Right cardiac atrium (tissue), 5 donors: ENCODE measurements at regions not wholly inside any gene's neighbourhood (a gene's known extent, or its start where the extent isn't known, plus 50 kb on each side); places are given as distances from the start of the nearest gene placed in this dataset.

Experiments used
- ATAC-seq, 2 donors: fragments of 200-7000 bp; cut with Tn5 transposase; one replicate each; pipeline versions ENCODE4 v1.8.0 to v1.9.1; 2020; ENCODE audit warnings: moderate library complexity in 2 of 2, mild to moderate bottlenecking in 1 of 2
- DNase-seq, 3 donors: peaks; one replicate each; pipeline ENCODE4 v3.0.0-alpha.2; 2020
- H3K27ac ChIP-seq: one replicate; pipeline ENCODE4 v1.5.1; 2013; ENCODE audit warnings: mild to moderate bottlenecking, low read length, control low read depth, moderate library complexity
- H3K27me3 ChIP-seq: one replicate; pipeline ENCODE4 v1.6.1; 2013; ENCODE audit not compliant: control insufficient read depth, insufficient read depth
- H3K4me1 ChIP-seq: one replicate; pipeline ENCODE4 v1.6.1; 2013; ENCODE audit warnings: low read length; ENCODE audit not compliant: control insufficient read depth, insufficient read depth
- H3K4me3 ChIP-seq: one replicate; pipeline ENCODE4 v1.5.1; 2013; ENCODE audit warnings: low read length, control low read depth
- H3K9me3 ChIP-seq: one replicate; pipeline ENCODE4 v1.6.1; 2013; ENCODE audit warnings: low read length; ENCODE audit not compliant: control insufficient read depth
- WGBS: extraction: QIAGEN DNeasy Blood & Tissue Kit; methylation state at CpG from one replicate; pipeline ENCODE4 v1.1.7; 2013; 5-methylcytosine and 5-hydroxymethylcytosine counted together
- intact Hi-C, 4 donors: fragments of 100-400 bp; cut with DNase I; formaldehyde crosslinking; loops; one replicate each; pipeline versions ENCODE4 v1.11.0 to v1.14.0; 2022 to 2023
- donor health status: healthy with polysubstance abuse.
- donor health status: DM: no; HTN: yes; CAD: no.
- donor health status: DM: no; HTN: no; CAD: no.
- donor health status: DM: no; HTN: yes; CAD: no; lungs with severe emphysema.
- donor health status: DM: yes; HTN: yes; CAD: no.

DNA sequence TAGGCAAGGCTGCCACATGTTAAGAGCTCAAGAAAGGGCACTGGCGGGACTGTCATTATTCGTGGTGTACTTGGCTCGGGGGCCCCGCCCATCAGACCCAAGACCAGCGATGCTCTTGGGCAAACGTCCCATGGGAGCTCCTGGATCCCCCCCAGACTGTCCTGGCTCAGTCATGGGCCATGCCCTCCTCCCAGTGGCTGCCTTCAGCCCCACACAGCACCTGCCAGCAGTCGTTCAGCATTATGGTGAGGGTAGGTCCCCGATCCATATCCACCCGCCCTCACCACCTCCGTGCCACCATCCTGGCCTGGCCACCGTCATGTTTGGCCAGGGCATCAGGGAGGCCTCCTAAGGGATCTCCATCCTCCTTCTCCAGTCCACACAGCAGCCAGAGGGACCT lies 51.4 kb upstream of the IQSEC1 start:
- H3K4me3 ChIP-seq, result no peak overlapping the region
- no peaks in the 10 kb centered on the region for H3K4me1 ChIP-seq
- WGBS, result 82% methylated on average over 11 of the region's 11 CpGs
- H3K27me3 ChIP-seq, result no peaks in the 10 kb centered on the region
- no peaks in the 10 kb centered on the region for H3K9me3 ChIP-seq
- intact Hi-C loops, result no loop called here
- H3K27ac ChIP-seq, result no peak overlapping the region
- ATAC-seq (no peak), DNase-seq (peak in 1 of 3 donors; percentile 19)

DNA sequence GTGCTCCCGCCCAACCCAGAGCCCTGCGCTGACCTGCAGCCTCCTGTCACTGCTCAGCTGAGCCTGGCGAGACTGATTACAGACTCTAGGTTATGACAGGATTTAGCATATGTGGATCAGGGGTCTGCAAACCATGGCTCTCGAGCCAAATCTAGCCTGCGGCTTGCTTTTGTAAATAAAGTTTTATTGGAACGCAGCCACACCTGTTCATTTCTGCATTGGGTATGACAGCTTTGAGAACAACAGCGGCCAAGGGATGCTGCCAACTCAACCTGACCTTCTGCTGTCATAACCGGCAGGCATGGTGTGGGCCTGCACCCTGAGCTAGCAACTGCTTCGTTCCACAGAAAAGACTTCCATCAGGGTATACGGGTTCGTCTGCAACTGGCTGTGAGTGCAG lies 50.5 kb upstream of the IQSEC1 start:
- Histone ChIP-seq H3K4me3 (no peak overlapping the region), H3K27ac (no peak overlapping the region), H3K4me1 (no peaks in the 10 kb centered on the region), H3K9me3 (no peaks in the 10 kb centered on the region), H3K27me3 (no peaks in the 10 kb centered on the region)
- intact Hi-C loops, result no loop called here
- 85% methylated on average over 11 of the region's 11 CpGs for WGBS
- DNase-seq (peak in 1 of 3 donors; percentile 6), ATAC-seq (no peak)

DNA sequence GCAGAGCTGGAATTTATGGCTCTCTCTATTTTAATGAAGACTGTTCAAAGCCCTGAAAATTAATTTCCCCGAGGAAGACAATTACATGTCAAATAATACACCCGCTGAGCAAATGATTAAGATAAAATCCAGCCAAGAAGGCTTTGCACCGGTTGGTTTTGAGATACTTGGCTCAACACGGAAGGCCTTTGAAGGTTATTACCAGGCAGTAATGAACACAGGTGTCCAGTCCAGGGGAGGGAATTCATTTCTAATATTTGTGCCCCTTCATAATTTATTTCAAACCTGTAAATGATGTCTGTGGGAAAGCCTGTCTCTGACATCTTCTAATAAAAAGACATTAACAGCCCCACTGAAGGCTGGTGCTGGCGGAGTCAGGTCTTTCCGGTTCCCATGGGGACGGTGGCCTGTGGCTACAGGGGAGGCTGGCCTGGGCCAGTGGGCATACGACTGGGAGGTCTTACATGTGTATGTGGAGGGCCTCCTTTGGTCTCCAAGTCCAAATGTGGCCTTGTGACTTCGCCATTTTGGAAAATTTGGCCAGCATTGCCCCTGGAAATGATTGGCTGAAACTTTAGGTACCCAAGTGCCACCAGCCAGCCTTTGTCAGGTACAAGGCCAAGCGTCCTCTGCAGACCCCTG lies 49.9 kb upstream of the IQSEC1 start:
- Histone ChIP-seq H3K27ac (no peak overlapping the region), H3K9me3 (no peaks in the 10 kb centered on the region), H3K4me3 (no peak overlapping the region), H3K27me3 (no peaks in the 10 kb centered on the region), H3K4me1 (no peaks in the 10 kb centered on the region)
- WGBS, result 79% methylated on average over 10 of the region's 10 CpGs
- ATAC-seq (no peak), DNase-seq (peak in 1 of 3 donors; percentile 37)
- intact Hi-C loops, result no loop called here
